ENCODE measurements at regions not wholly inside any gene's neighbourhood (a gene's known extent, or its start where the extent isn't known, plus 50 kb on each side); places are given as distances from the start of the nearest gene placed in this dataset.

GRCh38 chr13:78826936-78827335 is 168.0 kb upstream of the OBI1 start:
- TF ChIP-seq EZH2phosphoT487 (IDR thresholded peaks at IDR 0.05; ENCODE audit: low read depth): no peak
- no peak for TF ChIP-seq CTCF (IDR thresholded peaks at IDR 0.05; ENCODE audit: low read depth, low read length)

Data from OCI-LY3 (cell line).